ENCODE measurements at regions not wholly inside any gene's neighbourhood (a gene's known extent, or its start where the extent isn't known, plus 50 kb on each side); places are given as distances from the start of the nearest gene placed in this dataset.
"Not testable (repeated sequence)": the region's sequence is repeated elsewhere in the genome, so short reads cannot be mapped to it uniquely, and the experiment has no call there.

- no peaks in the 10 kb centered on the region for H3K4me1 ChIP-seq (replicated peaks)
- no peaks in the 10 kb centered on the region for H3K27me3 ChIP-seq (replicated peaks; ENCODE audit: insufficient read depth)
- TF ChIP-seq POLR2AphosphoS5 (IDR thresholded peaks at IDR 0.05) (no peak), POLR2A (IDR thresholded peaks at IDR 0.05) (no peak)
- TF ChIP-seq, protein P1, sequence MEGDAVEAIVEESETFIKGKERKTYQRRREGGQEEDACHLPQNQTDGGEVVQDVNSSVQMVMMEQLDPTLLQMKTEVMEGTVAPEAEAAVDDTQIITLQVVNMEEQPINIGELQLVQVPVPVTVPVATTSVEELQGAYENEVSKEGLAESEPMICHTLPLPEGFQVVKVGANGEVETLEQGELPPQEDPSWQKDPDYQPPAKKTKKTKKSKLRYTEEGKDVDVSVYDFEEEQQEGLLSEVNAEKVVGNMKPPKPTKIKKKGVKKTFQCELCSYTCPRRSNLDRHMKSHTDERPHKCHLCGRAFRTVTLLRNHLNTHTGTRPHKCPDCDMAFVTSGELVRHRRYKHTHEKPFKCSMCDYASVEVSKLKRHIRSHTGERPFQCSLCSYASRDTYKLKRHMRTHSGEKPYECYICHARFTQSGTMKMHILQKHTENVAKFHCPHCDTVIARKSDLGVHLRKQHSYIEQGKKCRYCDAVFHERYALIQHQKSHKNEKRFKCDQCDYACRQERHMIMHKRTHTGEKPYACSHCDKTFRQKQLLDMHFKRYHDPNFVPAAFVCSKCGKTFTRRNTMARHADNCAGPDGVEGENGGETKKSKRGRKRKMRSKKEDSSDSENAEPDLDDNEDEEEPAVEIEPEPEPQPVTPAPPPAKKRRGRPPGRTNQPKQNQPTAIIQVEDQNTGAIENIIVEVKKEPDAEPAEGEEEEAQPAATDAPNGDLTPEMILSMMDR (IDR thresholded peaks at IDR 0.05): no peak
- intact Hi-C loops (cut with DNase I): no loop called here
- no peak overlapping the region for H3K4me3 ChIP-seq
- H3K36me3 ChIP-seq: no peaks in the 10 kb centered on the region
- no peaks in the 10 kb centered on the region for H3K9me3 ChIP-seq
- H3K27ac ChIP-seq: no peak overlapping the region
- no peak for DNase-seq (ENCODE audit: low spot score)
- 94% methylated on average over 4 of the region's 4 CpGs for WGBS
Observed at GRCh38 chrX:56026815-56027214, 205.3 kb upstream of the KLF8 start.

DNA sequence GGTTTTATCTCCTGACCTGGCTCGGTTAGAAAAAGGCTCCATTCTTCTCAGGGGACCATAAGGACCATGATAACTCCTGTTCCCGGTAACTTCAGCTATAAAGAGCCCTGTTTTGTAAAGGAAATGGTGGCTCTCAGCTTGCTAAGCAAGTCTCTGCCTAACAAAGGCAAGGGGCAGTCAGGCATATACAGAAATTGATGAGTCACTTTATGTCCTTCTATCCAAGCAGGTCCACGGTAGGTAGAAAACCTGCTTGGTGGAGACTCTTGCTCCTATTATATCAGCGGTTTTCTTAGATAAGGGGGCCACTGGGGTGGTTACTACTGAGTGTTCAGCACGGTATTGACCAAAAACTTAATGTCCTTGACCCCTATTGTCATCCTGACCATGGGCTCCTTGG lies 203.0 kb upstream of the KLF8 start:
- whole genome bisulfite sequencing: 93% methylated on average over 3 of the region's 5 CpGs

DNA sequence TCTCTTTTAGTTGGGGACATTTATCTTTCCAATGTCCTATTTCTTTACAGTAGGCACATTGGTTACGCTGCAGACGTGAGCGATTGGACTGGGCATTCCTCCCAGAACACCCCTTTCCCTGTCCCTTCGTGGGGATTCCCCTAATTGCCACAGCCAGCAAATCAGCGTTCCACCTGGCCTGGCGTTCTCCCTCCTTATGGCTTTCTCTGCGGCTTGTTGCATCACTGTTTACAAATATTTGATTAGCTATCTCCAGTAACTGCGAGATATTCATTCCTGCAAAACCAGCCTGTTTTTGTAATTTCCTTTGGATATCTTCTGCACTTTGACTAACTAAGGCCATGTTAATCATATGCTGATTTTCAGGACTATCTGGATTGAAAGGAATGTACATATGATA lies 202.5 kb upstream of the KLF8 start:
- H3K4me1 ChIP-seq (replicated peaks): no peaks in the 10 kb centered on the region
- no peaks in the 10 kb centered on the region for H3K36me3 ChIP-seq
- H3K27me3 ChIP-seq (replicated peaks; ENCODE audit: insufficient read depth): no peaks in the 10 kb centered on the region
- TF ChIP-seq POLR2AphosphoS5 (IDR thresholded peaks at IDR 0.05) (no peak), POLR2A (IDR thresholded peaks at IDR 0.05) (no peak)
- TF ChIP-seq, protein P1 (IDR thresholded peaks at IDR 0.05): no peak
- H3K4me3 ChIP-seq: no peak overlapping the region
- 64% methylated on average over 8 of the region's 8 CpGs for WGBS
- no peaks in the 10 kb centered on the region for H3K9me3 ChIP-seq
- DNase-seq (ENCODE audit: low spot score): no peak
- H3K27ac ChIP-seq: no peak overlapping the region
- intact Hi-C loops (cut with DNase I): no loop called here

More for the DNA sequence above, 203.0 kb upstream of the KLF8 start:
- H3K27me3 ChIP-seq (replicated peaks; ENCODE audit: insufficient read depth): no peaks in the 10 kb centered on the region
- H3K27ac ChIP-seq: no peak overlapping the region
- intact Hi-C loops (cut with DNase I): no loop called here
- TF ChIP-seq, protein P1 (IDR thresholded peaks at IDR 0.05): no peak
- TF ChIP-seq POLR2AphosphoS5 (IDR thresholded peaks at IDR 0.05) (no peak), POLR2A (IDR thresholded peaks at IDR 0.05) (no peak)
- no peaks in the 10 kb centered on the region for H3K9me3 ChIP-seq
- no peak overlapping the region for H3K4me3 ChIP-seq
- no peaks in the 10 kb centered on the region for H3K36me3 ChIP-seq
- H3K4me1 ChIP-seq (replicated peaks): no peaks in the 10 kb centered on the region
- DNase-seq (ENCODE audit: low spot score): no peak

DNA sequence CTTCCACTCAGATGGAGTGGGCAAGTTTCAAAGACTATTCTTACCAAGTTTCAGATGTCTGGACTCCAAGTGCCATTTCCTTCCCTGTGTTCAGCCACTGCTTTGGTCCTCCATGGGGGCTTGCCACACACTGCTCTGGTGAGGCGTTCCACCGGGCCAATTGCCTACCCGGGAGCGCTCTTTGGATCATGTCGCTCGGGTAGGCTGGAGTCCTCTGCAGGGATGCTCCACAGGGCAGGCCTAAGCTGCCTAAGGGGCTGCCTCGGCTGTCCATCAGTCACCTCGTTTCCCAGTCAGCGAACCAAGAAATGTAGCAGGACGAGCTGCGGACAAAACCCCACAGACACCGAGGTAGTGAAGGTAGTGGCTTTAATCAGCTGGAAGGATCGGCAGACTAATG lies 200.7 kb upstream of the KLF8 start:
- Histone ChIP-seq H3K36me3 (no peaks in the 10 kb centered on the region), H3K9me3 (no peaks in the 10 kb centered on the region), H3K27me3 (replicated peaks; ENCODE audit: insufficient read depth) (no peaks in the 10 kb centered on the region), H3K4me3 (no peak overlapping the region), H3K4me1 (replicated peaks) (no peaks in the 10 kb centered on the region), H3K27ac (no peak overlapping the region)
- no peak for DNase-seq (ENCODE audit: low spot score)
- WGBS: 97% methylated on average over 6 of the region's 13 CpGs
- TF ChIP-seq POLR2AphosphoS5 (IDR thresholded peaks at IDR 0.05) (no peak), POLR2A (IDR thresholded peaks at IDR 0.05) (no peak)
- TF ChIP-seq, protein P1 (IDR thresholded peaks at IDR 0.05): no peak
- intact Hi-C loops (cut with DNase I): no loop called here

DNA sequence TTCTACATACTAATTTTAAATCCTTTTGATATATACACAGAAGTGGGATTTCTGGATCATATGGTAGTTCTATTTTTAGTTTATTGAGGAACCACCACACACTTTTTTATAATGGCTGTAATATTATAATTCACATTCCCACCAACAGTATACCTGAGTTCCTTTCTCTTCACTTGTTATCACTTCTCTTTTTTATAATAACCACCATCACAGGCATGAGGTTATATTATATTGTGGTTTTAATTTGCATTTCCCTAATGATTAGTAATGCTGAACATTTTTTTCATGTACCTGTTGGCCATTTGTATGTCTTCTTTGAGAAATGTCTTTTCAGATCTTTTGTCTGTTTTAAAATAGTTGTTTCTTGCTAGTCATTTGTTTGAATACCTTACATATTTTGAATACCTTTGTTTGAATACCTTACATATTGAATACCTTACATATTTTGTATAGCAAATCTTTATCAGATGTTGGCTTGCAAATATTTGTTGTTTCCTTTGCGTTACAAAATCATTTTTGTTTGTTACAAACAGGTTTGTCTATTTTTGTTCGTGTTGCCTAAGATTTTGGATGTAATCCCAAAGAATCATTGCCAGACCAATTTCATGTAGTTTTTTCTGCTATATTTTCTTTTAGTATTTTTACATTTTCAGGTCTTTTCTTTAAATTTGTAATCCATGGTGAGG lies 198.5 kb upstream of the KLF8 start:
- Histone ChIP-seq H3K27ac (no peak overlapping the region), H3K9me3 (no peaks in the 10 kb centered on the region), H3K4me3 (no peak overlapping the region), H3K36me3 (no peaks in the 10 kb centered on the region), H3K27me3 (replicated peaks; ENCODE audit: insufficient read depth) (no peaks in the 10 kb centered on the region), H3K4me1 (replicated peaks) (no peaks in the 10 kb centered on the region)
- WGBS: 63% methylated on average over 2 of the region's 2 CpGs
- intact Hi-C loops (cut with DNase I): no loop called here
- DNase-seq (ENCODE audit: low spot score): no peak
- TF ChIP-seq, protein P1 (IDR thresholded peaks at IDR 0.05): no peak
- TF ChIP-seq POLR2AphosphoS5 (IDR thresholded peaks at IDR 0.05): no peak
- TF ChIP-seq POLR2A (IDR thresholded peaks at IDR 0.05): no peak

DNA sequence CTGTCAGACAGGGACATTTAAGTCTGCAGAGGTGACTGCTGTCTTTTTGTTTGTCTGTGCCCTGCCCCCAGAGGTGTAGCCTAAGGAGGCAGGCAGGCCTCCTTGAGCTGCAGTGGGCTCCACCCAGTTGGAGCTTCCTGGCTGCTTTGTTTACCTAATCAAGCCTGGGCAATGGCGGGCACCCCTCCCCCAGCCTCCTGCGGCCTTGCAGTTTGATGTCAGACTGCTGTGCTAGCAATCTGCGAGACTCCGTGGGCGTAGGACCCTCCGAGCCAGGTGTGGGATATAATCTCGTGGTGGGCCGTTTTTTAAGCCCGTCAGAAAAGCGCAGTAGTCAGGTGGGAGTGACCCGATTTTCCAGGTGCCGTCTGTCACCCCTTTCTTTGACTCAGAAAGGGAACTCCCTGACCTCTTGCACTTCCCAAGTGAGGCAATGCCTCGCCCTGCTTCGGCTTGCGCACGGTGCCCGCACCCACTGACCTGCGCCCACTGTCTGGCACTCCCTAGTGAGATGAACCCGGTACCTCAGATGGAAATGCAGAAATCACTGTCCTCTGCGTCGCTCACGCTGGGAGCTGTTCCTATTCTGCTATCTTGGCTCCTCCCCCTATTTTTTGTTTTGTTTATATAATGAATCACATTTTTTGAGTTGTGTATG lies 179.4 kb upstream of the KLF8 start:
- H3K9me3 ChIP-seq; DNase-seq (ENCODE audit: low spot score); H3K27me3 ChIP-seq (replicated peaks; ENCODE audit: insufficient read depth); H3K4me1 ChIP-seq (replicated peaks); H3K4me3 ChIP-seq; intact Hi-C loops (cut with DNase I); H3K27ac ChIP-seq; H3K36me3 ChIP-seq: not testable (repeated sequence)
- 97% methylated on average over 7 of the region's 22 CpGs for WGBS
